ENCODE measurements at regions not wholly inside any gene's neighbourhood (a gene's known extent, or its start where the extent isn't known, plus 50 kb on each side); places are given as distances from the start of the nearest gene placed in this dataset.

DNA sequence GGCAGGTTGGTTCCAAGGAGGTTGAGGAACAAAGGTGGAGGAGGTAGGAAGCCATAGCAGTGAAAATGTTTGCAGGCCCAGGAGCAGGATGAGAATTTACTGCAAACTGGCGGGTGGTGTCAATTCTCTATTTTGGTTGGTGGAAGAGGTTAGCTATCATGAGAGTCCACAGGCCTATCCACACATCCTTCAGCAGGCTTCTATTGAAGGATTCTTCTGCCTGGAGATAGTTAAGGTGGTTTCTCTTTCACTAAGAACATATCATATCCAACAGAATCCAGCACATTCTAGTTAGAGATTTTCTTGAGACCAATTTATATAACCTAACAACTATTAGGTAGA lies 68.9 kb upstream of the DYRK2 start:
- Histone ChIP-seq H3K27ac (ENCODE audit: low read depth, low read length) (no peak overlapping the region), H3K9me2 (replicated peaks; ENCODE audit: control insufficient read depth, low read length) (no peaks in the 10 kb centered on the region), H3K4me3 (ENCODE audit: low read length) (no peak overlapping the region), H3K9me3 (ENCODE audit: control insufficient read depth, insufficient read depth, low read length) (no peaks in the 10 kb centered on the region), H3K36me3 (ENCODE audit: control insufficient read depth, low read length) (no peaks in the 10 kb centered on the region), H3K79me2 (ENCODE audit: control insufficient read depth, low read length) (no peaks in the 10 kb centered on the region), H3K27me3 (ENCODE audit: control insufficient read depth, low read length) (no peaks in the 10 kb centered on the region), H3K4me2 (ENCODE audit: low read length) (no peak overlapping the region), H4K20me1 (ENCODE audit: control insufficient read depth, insufficient read depth, low read depth, low read length) (no peaks in the 10 kb centered on the region), H3K4me1 (ENCODE audit: control insufficient read depth, low read length) (no peaks in the 10 kb centered on the region), H3F3A (ENCODE audit: control insufficient read depth, insufficient read depth) (no peaks in the 10 kb centered on the region)
- TF ChIP-seq EZH2phosphoT487 (IDR thresholded peaks at IDR 0.05; ENCODE audit: borderline replicate concordance, low read length): no peak

DNA sequence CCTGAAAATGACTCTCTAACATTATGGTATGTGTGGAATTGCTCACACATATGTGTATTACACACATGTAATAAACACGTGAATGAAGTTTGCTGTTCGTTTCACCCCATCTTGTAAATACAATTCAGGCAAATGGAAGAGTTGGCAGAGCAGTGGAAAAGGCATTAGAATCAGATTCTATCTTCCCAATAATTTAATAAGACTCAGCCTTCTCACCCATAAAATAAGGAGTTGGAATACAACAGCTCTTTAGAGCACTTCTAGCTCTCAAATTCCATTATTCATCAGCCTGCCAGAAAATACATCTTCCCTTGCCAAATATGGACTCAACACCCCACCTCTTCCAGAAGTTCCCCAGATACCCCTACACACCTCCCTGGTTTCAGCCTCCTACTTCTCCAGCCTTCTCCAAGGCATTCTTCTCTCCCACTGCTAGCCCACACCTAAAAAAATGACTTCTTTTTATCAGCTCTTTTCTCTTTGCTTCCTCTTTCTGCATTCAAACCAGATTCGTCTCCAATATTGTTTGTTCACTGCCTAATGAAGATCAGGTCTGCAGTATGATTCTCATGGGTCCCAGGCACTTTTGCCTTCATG lies 66.2 kb upstream of the DYRK2 start:
- Histone ChIP-seq H3K9me2 (replicated peaks; ENCODE audit: control insufficient read depth, low read length) (no peaks in the 10 kb centered on the region), H3K9me3 (ENCODE audit: control insufficient read depth, insufficient read depth, low read length) (no peaks in the 10 kb centered on the region), H3K4me2 (ENCODE audit: low read length) (no peak overlapping the region), H3K4me1 (ENCODE audit: control insufficient read depth, low read length) (no peaks in the 10 kb centered on the region), H3K27ac (ENCODE audit: low read depth, low read length) (no peak overlapping the region), H4K20me1 (ENCODE audit: control insufficient read depth, insufficient read depth, low read depth, low read length) (no peaks in the 10 kb centered on the region), H3K4me3 (ENCODE audit: low read length) (no peak overlapping the region), H3K27me3 (ENCODE audit: control insufficient read depth, low read length) (no peaks in the 10 kb centered on the region), H3K36me3 (ENCODE audit: control insufficient read depth, low read length) (no peaks in the 10 kb centered on the region), H3F3A (ENCODE audit: control insufficient read depth, insufficient read depth) (no peaks in the 10 kb centered on the region), H3K79me2 (ENCODE audit: control insufficient read depth, low read length) (no peaks in the 10 kb centered on the region)
- no peak for TF ChIP-seq EZH2phosphoT487 (IDR thresholded peaks at IDR 0.05; ENCODE audit: borderline replicate concordance, low read length)
- TF ChIP-seq, protein P1, sequence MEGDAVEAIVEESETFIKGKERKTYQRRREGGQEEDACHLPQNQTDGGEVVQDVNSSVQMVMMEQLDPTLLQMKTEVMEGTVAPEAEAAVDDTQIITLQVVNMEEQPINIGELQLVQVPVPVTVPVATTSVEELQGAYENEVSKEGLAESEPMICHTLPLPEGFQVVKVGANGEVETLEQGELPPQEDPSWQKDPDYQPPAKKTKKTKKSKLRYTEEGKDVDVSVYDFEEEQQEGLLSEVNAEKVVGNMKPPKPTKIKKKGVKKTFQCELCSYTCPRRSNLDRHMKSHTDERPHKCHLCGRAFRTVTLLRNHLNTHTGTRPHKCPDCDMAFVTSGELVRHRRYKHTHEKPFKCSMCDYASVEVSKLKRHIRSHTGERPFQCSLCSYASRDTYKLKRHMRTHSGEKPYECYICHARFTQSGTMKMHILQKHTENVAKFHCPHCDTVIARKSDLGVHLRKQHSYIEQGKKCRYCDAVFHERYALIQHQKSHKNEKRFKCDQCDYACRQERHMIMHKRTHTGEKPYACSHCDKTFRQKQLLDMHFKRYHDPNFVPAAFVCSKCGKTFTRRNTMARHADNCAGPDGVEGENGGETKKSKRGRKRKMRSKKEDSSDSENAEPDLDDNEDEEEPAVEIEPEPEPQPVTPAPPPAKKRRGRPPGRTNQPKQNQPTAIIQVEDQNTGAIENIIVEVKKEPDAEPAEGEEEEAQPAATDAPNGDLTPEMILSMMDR (IDR thresholded peaks at IDR 0.05; ENCODE audit: low read depth, low read length, poor library complexity, severe bottlenecking): no peak

DNA sequence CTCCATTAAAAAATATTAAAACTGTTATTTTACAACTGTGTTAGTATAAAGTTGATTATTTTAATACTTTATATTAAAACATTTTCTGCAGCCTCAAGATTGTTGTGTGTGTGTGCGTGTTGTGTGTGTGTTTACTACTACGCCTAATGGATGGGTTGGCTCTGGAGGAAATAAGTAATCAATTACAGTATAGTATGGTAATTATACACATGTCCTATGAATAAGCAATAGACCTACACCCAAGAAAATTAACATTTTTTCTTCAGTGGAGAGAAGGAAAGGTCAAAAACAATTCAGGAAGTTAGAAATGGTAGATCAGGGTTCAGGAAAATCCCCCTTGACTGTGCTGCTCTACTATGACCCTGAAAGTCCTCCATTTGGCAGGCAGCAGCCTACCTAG lies 65.7 kb upstream of the DYRK2 start:
- H3K9me3 ChIP-seq (ENCODE audit: control insufficient read depth, insufficient read depth, low read length): no peaks in the 10 kb centered on the region
- H3F3A ChIP-seq (ENCODE audit: control insufficient read depth, insufficient read depth): no peaks in the 10 kb centered on the region
- H3K4me1 ChIP-seq (ENCODE audit: control insufficient read depth, low read length): no peaks in the 10 kb centered on the region
- H4K20me1 ChIP-seq (ENCODE audit: control insufficient read depth, insufficient read depth, low read depth, low read length): no peaks in the 10 kb centered on the region
- no peak for TF ChIP-seq EZH2phosphoT487 (IDR thresholded peaks at IDR 0.05; ENCODE audit: borderline replicate concordance, low read length)
- TF ChIP-seq, protein P1 (IDR thresholded peaks at IDR 0.05; ENCODE audit: low read depth, low read length, poor library complexity, severe bottlenecking): no peak
- no peaks in the 10 kb centered on the region for H3K79me2 ChIP-seq (ENCODE audit: control insufficient read depth, low read length)
- no peaks in the 10 kb centered on the region for H3K36me3 ChIP-seq (ENCODE audit: control insufficient read depth, low read length)
- no peaks in the 10 kb centered on the region for H3K9me2 ChIP-seq (replicated peaks; ENCODE audit: control insufficient read depth, low read length)
- no peak overlapping the region for H3K4me3 ChIP-seq (ENCODE audit: low read length)
- H3K27me3 ChIP-seq (ENCODE audit: control insufficient read depth, low read length): no peaks in the 10 kb centered on the region
- H3K27ac ChIP-seq (ENCODE audit: low read depth, low read length): no peak overlapping the region
- no peak overlapping the region for H3K4me2 ChIP-seq (ENCODE audit: low read length)

DNA sequence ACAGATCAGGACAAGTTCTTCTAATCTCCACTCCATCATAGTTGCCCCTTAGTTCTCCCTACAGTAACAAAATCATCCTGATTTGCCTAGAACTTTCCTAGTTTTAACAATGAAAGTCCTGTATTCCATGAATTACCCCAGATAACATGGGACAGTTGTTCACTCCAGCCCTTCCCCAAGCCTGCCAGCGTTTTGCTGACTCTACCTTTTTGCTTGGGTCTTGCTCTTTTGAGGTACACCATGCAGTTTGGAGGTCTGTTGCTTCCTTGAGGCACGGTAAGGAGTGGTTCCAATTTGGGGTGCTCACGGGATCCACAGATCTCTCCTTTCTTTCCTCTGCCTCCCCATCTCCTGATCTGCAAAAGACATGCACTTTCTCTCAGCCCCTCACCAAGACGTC lies 61.6 kb upstream of the DYRK2 start:
- no peak overlapping the region for H3K27ac ChIP-seq (ENCODE audit: low read depth, low read length)
- H3K4me3 ChIP-seq (ENCODE audit: low read length): no peak overlapping the region
- H3K9me3 ChIP-seq (ENCODE audit: control insufficient read depth, insufficient read depth, low read length): no peaks in the 10 kb centered on the region
- H3F3A ChIP-seq (ENCODE audit: control insufficient read depth, insufficient read depth): no peaks in the 10 kb centered on the region; the same call in 1 of the 2 replicates
- no peak for TF ChIP-seq EZH2phosphoT487 (IDR thresholded peaks at IDR 0.05; ENCODE audit: borderline replicate concordance, low read length)
- no peaks in the 10 kb centered on the region for H3K79me2 ChIP-seq (ENCODE audit: control insufficient read depth, low read length)
- H3K4me2 ChIP-seq (ENCODE audit: low read length): no peak overlapping the region
- no peaks in the 10 kb centered on the region for H3K9me2 ChIP-seq (replicated peaks; ENCODE audit: control insufficient read depth, low read length)
- H3K36me3 ChIP-seq (ENCODE audit: control insufficient read depth, low read length): no peaks in the 10 kb centered on the region
- no peaks in the 10 kb centered on the region for H3K27me3 ChIP-seq (ENCODE audit: control insufficient read depth, low read length)
- no peaks in the 10 kb centered on the region for H4K20me1 ChIP-seq (ENCODE audit: control insufficient read depth, insufficient read depth, low read depth, low read length)
- H3K4me1 ChIP-seq (ENCODE audit: control insufficient read depth, low read length): no peaks in the 10 kb centered on the region
